Neural crest cell (in vitro differentiated cells): ENCODE measurements at regions not wholly inside any gene's neighbourhood (a gene's known extent, or its start where the extent isn't known, plus 50 kb on each side); places are given as distances from the start of the nearest gene placed in this dataset.

Experiments used
- DNase-seq: peaks from one replicate; pipeline ENCODE4 v3.0.0; 2021; ENCODE audit warnings: low read depth, mixed read lengths, low spot score
- H3K27ac Mint-ChIP-seq: one replicate; pipeline ENCODE4 v1.8.0; 2021; ENCODE audit warnings: mild to moderate bottlenecking, mixed read lengths; ENCODE audit not compliant: unreplicated experiment
- H3K27me3 Mint-ChIP-seq: 2 replicates; pipeline ENCODE4 v1.8.0; 2021; ENCODE audit warnings: low read depth, mild to moderate bottlenecking, mixed read lengths
- H3K36me3 Mint-ChIP-seq: 2 replicates; pipeline ENCODE4 v1.8.0; 2021; ENCODE audit warnings: low read depth, mild to moderate bottlenecking, mixed read lengths
- H3K4me1 Mint-ChIP-seq: 2 replicates; pipeline ENCODE4 v1.8.0; 2021; ENCODE audit warnings: mixed read lengths
- H3K4me3 Mint-ChIP-seq: one replicate; pipeline ENCODE4 v1.8.0; 2021; ENCODE audit warnings: mild to moderate bottlenecking, mixed read lengths
- H3K9me3 Mint-ChIP-seq: 2 replicates; pipeline ENCODE4 v1.8.0; 2021; ENCODE audit warnings: mixed read lengths
- TF ChIP-seq, protein P1 (sequence below): fragments of 200-600 bp; sonication (generic); conservative IDR thresholded peaks from 2 replicates; pipeline ENCODE4 v1.5.0; 2021; ENCODE audit warnings: antibody characterized with exemption, mild to moderate bottlenecking

- Mint-ChIP-seq H3K4me1 (no peaks in the 10 kb centered on the region), H3K36me3 (no peaks in the 10 kb centered on the region), H3K9me3 (no peaks in the 10 kb centered on the region)
Observed at GRCh38 chr2:17163638-17164037, 354.6 kb downstream of the RAD51AP2 start.

GRCh38 chr2:17162713-17163112, 355.5 kb downstream of the RAD51AP2 start:
- Mint-ChIP-seq H3K4me1 (no peaks in the 10 kb centered on the region), H3K4me3 (no peak overlapping the region)

More at GRCh38 chr2:17163638-17164037, 354.6 kb downstream of the RAD51AP2 start:
- TF ChIP-seq, protein P1, sequence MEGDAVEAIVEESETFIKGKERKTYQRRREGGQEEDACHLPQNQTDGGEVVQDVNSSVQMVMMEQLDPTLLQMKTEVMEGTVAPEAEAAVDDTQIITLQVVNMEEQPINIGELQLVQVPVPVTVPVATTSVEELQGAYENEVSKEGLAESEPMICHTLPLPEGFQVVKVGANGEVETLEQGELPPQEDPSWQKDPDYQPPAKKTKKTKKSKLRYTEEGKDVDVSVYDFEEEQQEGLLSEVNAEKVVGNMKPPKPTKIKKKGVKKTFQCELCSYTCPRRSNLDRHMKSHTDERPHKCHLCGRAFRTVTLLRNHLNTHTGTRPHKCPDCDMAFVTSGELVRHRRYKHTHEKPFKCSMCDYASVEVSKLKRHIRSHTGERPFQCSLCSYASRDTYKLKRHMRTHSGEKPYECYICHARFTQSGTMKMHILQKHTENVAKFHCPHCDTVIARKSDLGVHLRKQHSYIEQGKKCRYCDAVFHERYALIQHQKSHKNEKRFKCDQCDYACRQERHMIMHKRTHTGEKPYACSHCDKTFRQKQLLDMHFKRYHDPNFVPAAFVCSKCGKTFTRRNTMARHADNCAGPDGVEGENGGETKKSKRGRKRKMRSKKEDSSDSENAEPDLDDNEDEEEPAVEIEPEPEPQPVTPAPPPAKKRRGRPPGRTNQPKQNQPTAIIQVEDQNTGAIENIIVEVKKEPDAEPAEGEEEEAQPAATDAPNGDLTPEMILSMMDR: no peak
- no peak for DNase-seq
- H3K27ac Mint-ChIP-seq: no peak overlapping the region
- H3K27me3 Mint-ChIP-seq: peaks cover 4% of the 10 kb centered on the region
- no peak overlapping the region for H3K4me3 Mint-ChIP-seq

DNA sequence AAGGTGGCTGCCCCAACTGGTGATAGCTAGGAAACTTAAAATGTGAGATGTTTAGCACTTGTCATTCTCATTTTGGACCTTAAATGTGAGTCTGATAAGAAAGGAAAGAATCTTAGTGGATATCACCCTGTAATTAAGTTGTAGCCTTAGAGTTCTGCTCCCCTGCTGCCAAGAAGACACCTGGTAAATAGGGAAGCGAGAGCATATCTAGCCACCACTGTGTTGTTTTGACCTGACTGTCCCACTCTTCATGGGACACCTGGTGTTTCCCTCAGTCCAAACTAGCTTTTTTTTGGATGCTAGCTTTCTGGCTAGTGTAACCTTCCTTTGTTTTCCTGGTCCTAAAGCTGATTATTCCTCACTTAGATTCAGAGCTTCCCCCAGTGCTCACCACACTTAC, 357.6 kb downstream of the RAD51AP2 start:
- H3K27me3 Mint-ChIP-seq: peaks cover 8% of the 10 kb centered on the region
- no peaks in the 10 kb centered on the region for H3K9me3 Mint-ChIP-seq
- H3K4me3 Mint-ChIP-seq: no peak overlapping the region
- no peak for DNase-seq
- H3K36me3 Mint-ChIP-seq: no peaks in the 10 kb centered on the region
- TF ChIP-seq, protein P1: no peak
- H3K27ac Mint-ChIP-seq: no peak overlapping the region
- no peaks in the 10 kb centered on the region for H3K4me1 Mint-ChIP-seq

More at GRCh38 chr2:17162713-17163112, 355.5 kb downstream of the RAD51AP2 start:
- DNase-seq: no peak
- H3K27me3 Mint-ChIP-seq: peaks cover 4% of the 10 kb centered on the region
- TF ChIP-seq, protein P1: no peak
- no peak overlapping the region for H3K27ac Mint-ChIP-seq
- H3K36me3 Mint-ChIP-seq: no peaks in the 10 kb centered on the region
- no peaks in the 10 kb centered on the region for H3K9me3 Mint-ChIP-seq

GRCh38 chr2:17156086-17156485, 362.2 kb downstream of the RAD51AP2 start:
- Mint-ChIP-seq H3K27ac (no peak overlapping the region), H3K9me3 (no peaks in the 10 kb centered on the region), H3K4me1 (no peaks in the 10 kb centered on the region), H3K4me3 (no peak overlapping the region), H3K27me3 (peaks cover 8% of the 10 kb centered on the region), H3K36me3 (no peaks in the 10 kb centered on the region)
- TF ChIP-seq, protein P1: no peak
- no peak for DNase-seq

GRCh38 chr2:17149945-17150344, 368.3 kb downstream of the RAD51AP2 start:
- TF ChIP-seq, protein P1: no peak
- peaks cover 5% of the 10 kb centered on the region for H3K4me1 Mint-ChIP-seq

More at GRCh38 chr2:17149945-17150344, 368.3 kb downstream of the RAD51AP2 start:
- no peaks in the 10 kb centered on the region for H3K9me3 Mint-ChIP-seq
- H3K27me3 Mint-ChIP-seq: no peaks in the 10 kb centered on the region
- H3K36me3 Mint-ChIP-seq: no peaks in the 10 kb centered on the region
- no peak for DNase-seq
- H3K27ac Mint-ChIP-seq: no peak overlapping the region
- H3K4me3 Mint-ChIP-seq: no peak overlapping the region
